ENCODE measurements at regions not wholly inside any gene's neighbourhood (a gene's known extent, or its start where the extent isn't known, plus 50 kb on each side); places are given as distances from the start of the nearest gene placed in this dataset.
"Not testable (repeated sequence)": the region's sequence is repeated elsewhere in the genome, so short reads cannot be mapped to it uniquely, and the experiment has no call there.

DNA sequence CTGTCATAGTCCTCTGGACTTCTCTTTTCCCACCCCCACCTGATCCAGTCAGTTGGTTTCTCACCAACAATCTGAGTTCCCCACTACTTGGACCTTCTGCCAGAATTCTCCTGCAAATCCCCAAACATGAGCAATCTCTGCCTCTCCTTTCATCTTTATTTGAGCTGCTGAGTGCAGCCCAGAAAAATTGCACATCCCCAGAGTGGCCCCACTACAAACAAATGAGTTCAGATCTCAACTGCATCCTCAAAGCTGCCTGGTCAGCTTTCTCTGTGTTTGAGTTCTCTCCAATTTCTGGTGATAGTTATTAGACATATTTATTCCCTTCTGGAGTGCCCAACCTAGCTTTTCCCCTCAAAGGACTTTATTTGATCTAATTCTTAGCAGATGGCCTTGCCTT lies 102.2 kb downstream of the PSAT1 start:
- TF ChIP-seq ZFX (IDR thresholded peaks at IDR 0.05): no peak
- no peak overlapping the region for H3K27ac ChIP-seq

GRCh38 chr9:78400496-78400895 lies 103.6 kb downstream of the PSAT1 start:
- no peak overlapping the region for H3K27ac ChIP-seq
- TF ChIP-seq ZFX (IDR thresholded peaks at IDR 0.05) (no peak), CTCF (conservative IDR thresholded peaks at IDR 0.05) (no peak)

DNA sequence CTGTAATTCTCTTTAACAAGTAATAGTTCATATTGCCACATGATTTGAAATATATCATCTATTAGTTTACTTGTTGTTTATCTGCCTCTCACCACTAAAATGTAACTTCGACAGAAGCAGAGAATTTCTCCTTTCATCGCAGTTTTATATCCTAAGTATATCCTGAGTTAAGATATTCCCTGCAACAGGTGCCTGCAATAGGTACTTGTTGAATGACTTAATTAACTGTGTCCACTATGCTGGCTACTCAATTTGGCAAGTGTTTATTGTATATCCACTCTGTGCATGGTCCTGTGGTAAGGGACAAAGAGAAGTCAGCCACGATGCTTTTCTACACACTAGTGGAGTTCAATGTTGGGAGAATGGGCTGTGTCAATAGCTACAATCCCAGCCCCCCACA lies 108.5 kb downstream of the PSAT1 start:
- no peak for TF ChIP-seq CTCF (conservative IDR thresholded peaks at IDR 0.05)
- no peak for TF ChIP-seq ZFX (IDR thresholded peaks at IDR 0.05)
- H3K27ac ChIP-seq: no peak overlapping the region

DNA sequence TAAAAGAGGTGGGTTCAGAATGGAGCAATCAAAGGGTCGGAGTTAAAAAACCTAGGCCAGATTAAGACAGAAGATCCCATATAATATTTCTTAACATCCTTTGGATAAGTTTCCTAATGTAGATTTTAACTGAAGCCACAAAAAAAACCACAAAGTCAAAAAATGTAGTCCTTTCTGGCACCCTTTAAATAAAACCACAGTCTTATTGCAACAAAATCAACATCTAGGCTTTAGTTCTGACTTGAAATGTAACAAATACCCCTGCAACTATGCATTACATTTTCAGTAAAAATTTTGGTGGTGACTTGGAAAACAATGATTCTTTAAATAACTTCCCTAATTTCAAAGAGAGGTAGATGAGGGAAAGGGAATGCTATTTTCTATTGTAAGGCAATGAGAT lies 109.2 kb downstream of the PSAT1 start:
- H3K27ac ChIP-seq: no peak overlapping the region
- TF ChIP-seq CTCF (conservative IDR thresholded peaks at IDR 0.05): no peak
- TF ChIP-seq ZFX (IDR thresholded peaks at IDR 0.05): no peak

DNA sequence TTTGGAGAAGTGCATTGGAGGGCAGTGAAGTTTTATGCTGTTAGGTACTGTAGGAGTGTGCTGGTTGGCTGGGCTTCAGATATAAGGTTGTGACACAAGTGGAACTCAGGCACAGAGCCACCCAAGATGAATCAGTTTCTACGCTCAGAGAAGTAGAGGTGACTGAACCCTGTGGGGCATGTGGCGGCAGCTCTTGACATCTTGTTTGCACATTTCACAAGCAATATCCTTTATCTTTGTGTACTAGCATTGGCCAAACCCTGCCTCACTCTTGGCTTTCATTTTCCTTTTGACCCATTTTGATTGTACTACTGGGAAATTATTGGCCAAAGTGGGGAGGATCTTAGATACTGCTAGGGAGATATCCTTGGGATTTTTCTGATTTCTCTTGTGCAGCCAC lies 110.0 kb downstream of the PSAT1 start:
- H3K27ac ChIP-seq: no peak overlapping the region
- TF ChIP-seq ZFX (IDR thresholded peaks at IDR 0.05) (no peak), CTCF (conservative IDR thresholded peaks at IDR 0.05) (no peak)

DNA sequence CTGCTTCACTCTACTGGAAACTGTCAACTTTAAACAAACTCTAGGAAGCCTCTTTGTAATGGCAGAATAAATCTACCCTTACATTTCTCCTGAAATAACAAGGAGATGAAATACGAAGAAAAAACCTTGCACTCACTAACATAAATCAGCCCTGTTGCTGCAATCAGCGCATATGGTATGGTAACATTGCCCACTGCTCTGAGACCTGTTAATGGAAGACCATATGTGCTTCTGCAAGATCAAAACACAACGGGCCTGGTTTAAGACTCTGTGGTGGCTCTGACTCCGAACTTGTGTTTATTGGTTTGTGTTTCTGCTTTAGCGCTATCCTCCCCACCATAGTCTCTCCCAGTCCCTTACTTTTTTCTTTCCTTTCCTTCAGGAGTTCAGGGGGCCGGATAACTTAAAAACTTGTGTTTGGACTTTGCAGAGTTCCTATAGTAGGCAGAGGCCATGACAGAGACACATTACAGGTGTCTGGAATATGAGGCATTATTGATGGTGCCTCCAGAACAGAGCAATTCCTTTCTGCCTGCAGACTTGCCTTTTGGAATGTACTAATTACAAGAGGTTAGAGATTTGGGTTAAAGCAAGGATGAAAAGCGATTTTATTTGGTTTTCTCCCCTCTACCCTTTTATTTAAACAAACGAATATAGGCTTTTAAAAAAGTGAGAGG lies 110.8 kb downstream of the PSAT1 start:
- no peak overlapping the region for H3K27ac ChIP-seq
- TF ChIP-seq ZFX (IDR thresholded peaks at IDR 0.05) (no peak), CTCF (conservative IDR thresholded peaks at IDR 0.05) (no peak)

GRCh38 chr9:78408388-78408787 lies 111.5 kb downstream of the PSAT1 start:
- TF ChIP-seq CTCF (conservative IDR thresholded peaks at IDR 0.05) (no peak), ZFX (IDR thresholded peaks at IDR 0.05) (no peak)
- H3K27ac ChIP-seq: no peak overlapping the region

- not testable (repeated sequence) for H3K27ac ChIP-seq
Measured at GRCh38 chr9:78409928-78410510, 113.1 kb downstream of the PSAT1 start.
